PFSK-1 (cell line): ENCODE measurements at regions not wholly inside any gene's neighbourhood (a gene's known extent, or its start where the extent isn't known, plus 50 kb on each side); places are given as distances from the start of the nearest gene placed in this dataset.

Source experiments
- FOXP2 ChIP-seq: optimal IDR thresholded peaks from 2 replicates; pipeline ENCODE3; 2011; ENCODE audit warnings: borderline replicate concordance, control low read depth, inconsistent platforms; ENCODE audit not compliant: insufficient read depth; ENCODE audit errors: extremely low read length, extremely low read depth
- POLR2AphosphoS5 ChIP-seq: IDR thresholded peaks from 2 replicates; pipeline ENCODE4 v1.6.1; 2012; ENCODE audit warnings: low read depth, mild to moderate bottlenecking, control low read depth, low read length, moderate library complexity
- REST ChIP-seq, 2 experiments: IDR thresholded peaks; 2 replicates each; pipeline versions ENCODE4 v1.6.1 to v1.8.0; 2011 to 2012; ENCODE audit warnings: low read depth in 2 of 2, low read length in 2 of 2, control low read depth in 1 of 2, inconsistent platforms in 1 of 2, mild to moderate bottlenecking in 1 of 2, moderate library complexity in 1 of 2; ENCODE audit not compliant: insufficient read depth in 1 of 2
- SIN3A ChIP-seq: IDR thresholded peaks from 2 replicates; pipeline ENCODE4 v1.6.1; 2012; ENCODE audit warnings: mild to moderate bottlenecking, low read length, moderate library complexity, borderline replicate concordance; ENCODE audit not compliant: insufficient read depth
- TAF1 ChIP-seq: IDR thresholded peaks from 2 replicates; pipeline ENCODE4 v1.6.1; 2012; ENCODE audit warnings: low read length, control low read depth, borderline replicate concordance; ENCODE audit not compliant: insufficient read depth

GRCh38 chr3:16084887-16085286, 89.6 kb upstream of the GALNT15 start:
- TF ChIP-seq TAF1: no peak

GRCh38 chr3:16085410-16085809, 89.1 kb upstream of the GALNT15 start:
- TF ChIP-seq SIN3A (no peak), TAF1 (no peak), POLR2AphosphoS5 (no peak), FOXP2 (no peak), REST (IDR thresholded peaks at IDR 0.05; ENCODE audit: insufficient read depth in 1 of 2, low read depth in 2 of 2, low read length in 2 of 2) (no peak)

GRCh38 chr3:16085884-16086608, 88.4 kb upstream of the GALNT15 start:
- TF ChIP-seq POLR2AphosphoS5 (no peak), REST (IDR thresholded peaks at IDR 0.05; ENCODE audit: insufficient read depth in 1 of 2, low read depth in 2 of 2, low read length in 2 of 2) (no peak), FOXP2 (no peak), SIN3A (no peak)

- TF ChIP-seq SIN3A: no peak
- no peak for TF ChIP-seq REST (IDR thresholded peaks at IDR 0.05; ENCODE audit: insufficient read depth in 1 of 2, low read depth in 2 of 2, low read length in 2 of 2)
- no peak for TF ChIP-seq FOXP2
- TF ChIP-seq TAF1: no peak
- no peak for TF ChIP-seq POLR2AphosphoS5
Measured at GRCh38 chr3:16086690-16087089, 87.8 kb upstream of the GALNT15 start.

GRCh38 chr3:16088496-16088895, 86.0 kb upstream of the GALNT15 start:
- TF ChIP-seq REST (IDR thresholded peaks at IDR 0.05; ENCODE audit: insufficient read depth in 1 of 2, low read depth in 2 of 2, low read length in 2 of 2): no peak
- no peak for TF ChIP-seq SIN3A
- TF ChIP-seq FOXP2: no peak
- no peak for TF ChIP-seq TAF1
- no peak for TF ChIP-seq POLR2AphosphoS5
